ENCODE measurements at regions not wholly inside any gene's neighbourhood (a gene's known extent, or its start where the extent isn't known, plus 50 kb on each side); places are given as distances from the start of the nearest gene placed in this dataset.
"Not testable (repeated sequence)": the region's sequence is repeated elsewhere in the genome, so short reads cannot be mapped to it uniquely, and the experiment has no call there.

DNA sequence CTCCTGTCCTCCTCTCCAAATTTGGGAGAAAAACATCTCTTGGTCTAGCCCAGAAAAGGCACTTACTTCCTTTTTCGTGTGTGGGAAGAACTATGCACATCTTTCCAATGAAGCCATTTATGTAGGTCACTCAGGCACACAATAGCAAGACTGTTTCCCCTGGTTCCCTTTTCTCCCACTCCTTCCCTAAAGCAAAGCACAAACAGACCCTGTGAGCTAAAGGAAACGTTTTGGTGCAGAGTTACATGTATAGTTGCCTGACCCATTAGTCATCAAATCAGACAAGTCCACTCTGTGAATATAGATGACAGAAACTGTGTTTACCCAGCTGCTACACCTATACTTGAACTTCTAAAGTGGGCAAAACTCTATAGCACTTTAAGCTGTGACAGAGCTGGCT is 474.6 kb downstream of the COL12A1 start:
- Histone ChIP-seq H3K4me3 (ENCODE audit: low read length in 2 of 2) (no peak overlapping the region), H3K36me3 (ENCODE audit: control insufficient read depth in 1 of 2, insufficient read depth in 2 of 2, low read length in 1 of 2) (no peaks in the 10 kb centered on the region), H3K9me3 (ENCODE audit: control insufficient read depth, low read length) (peaks cover 2% of the 10 kb centered on the region), H3K27me3 (ENCODE audit: control insufficient read depth in 1 of 2, insufficient read depth in 2 of 2, low read length in 1 of 2) (no peaks in the 10 kb centered on the region), H3K4me1 (ENCODE audit: control insufficient read depth in 1 of 2, insufficient read depth in 2 of 2, low read length in 2 of 2) (no peaks in the 10 kb centered on the region), H3K27ac (ENCODE audit: low read depth in 1 of 2, low read length in 2 of 2) (no peak overlapping the region)
- intact Hi-C loops (cut with DNase I) = loop anchor here in 1 of 2 donors (10.0 kb wide), 1 partner anchor 474 kb away; the partner anchor contains the start of gene COL12A1
- DNase-seq = no peak
- 26 to 33% methylated on average over 2 of the region's 2 CpGs for WGBS, 2 donors
- ATAC-seq (ENCODE audit: low FRiP score) = no peak

- DNase-seq (no peak), ATAC-seq (ENCODE audit: low FRiP score) (no peak)
- 94 to 97% methylated on average over 1 of the region's 1 CpG for whole genome bisulfite sequencing, 2 donors
- Histone ChIP-seq H3K9me3 (ENCODE audit: control insufficient read depth, low read length) (peaks cover 1% of the 10 kb centered on the region), H3K36me3 (ENCODE audit: control insufficient read depth in 1 of 2, insufficient read depth in 2 of 2, low read length in 1 of 2) (no peaks in the 10 kb centered on the region), H3K4me1 (ENCODE audit: control insufficient read depth in 1 of 2, insufficient read depth in 2 of 2, low read length in 2 of 2) (no peaks in the 10 kb centered on the region), H3K4me3 (ENCODE audit: low read length in 2 of 2) (no peak overlapping the region), H3K27me3 (ENCODE audit: control insufficient read depth in 1 of 2, insufficient read depth in 2 of 2, low read length in 1 of 2) (no peaks in the 10 kb centered on the region), H3K27ac (ENCODE audit: low read depth in 1 of 2, low read length in 2 of 2) (no peak overlapping the region)
- intact Hi-C loops (cut with DNase I) = no loop called here
These were observed 484.9 kb downstream of the COL12A1 start for GRCh38 chr6:74720923-74721322.

- ATAC-seq (ENCODE audit: low FRiP score) (no peak), DNase-seq (no peak)
- no peaks in the 10 kb centered on the region for H3K27me3 ChIP-seq (ENCODE audit: control insufficient read depth in 1 of 2, insufficient read depth in 2 of 2, low read length in 1 of 2)
- peaks cover 1% of the 10 kb centered on the region for H3K9me3 ChIP-seq (ENCODE audit: control insufficient read depth, low read length)
- intact Hi-C loops (cut with DNase I) = no loop called here
- no peaks in the 10 kb centered on the region for H3K36me3 ChIP-seq (ENCODE audit: control insufficient read depth in 1 of 2, insufficient read depth in 2 of 2, low read length in 1 of 2)
- no peak overlapping the region for H3K4me3 ChIP-seq (ENCODE audit: low read length in 2 of 2)
- no peak overlapping the region for H3K27ac ChIP-seq (ENCODE audit: low read depth in 1 of 2, low read length in 2 of 2)
- H3K4me1 ChIP-seq (ENCODE audit: control insufficient read depth in 1 of 2, insufficient read depth in 2 of 2, low read length in 2 of 2) = no peaks in the 10 kb centered on the region
These were observed 488.3 kb downstream of the COL12A1 start for GRCh38 chr6:74717591-74717990.

- no peaks in the 10 kb centered on the region for H3K27me3 ChIP-seq (ENCODE audit: control insufficient read depth in 1 of 2, insufficient read depth in 2 of 2, low read length in 1 of 2)
- no peak for ATAC-seq (ENCODE audit: low FRiP score)
- 52 to 75% methylated on average over 1 of the region's 1 CpG for WGBS, 2 donors
- intact Hi-C loops (cut with DNase I) = no loop called here
- no peaks in the 10 kb centered on the region for H3K4me1 ChIP-seq (ENCODE audit: control insufficient read depth in 1 of 2, insufficient read depth in 2 of 2, low read length in 2 of 2)
- no peak overlapping the region for H3K27ac ChIP-seq (ENCODE audit: low read depth in 1 of 2, low read length in 2 of 2)
- no peaks in the 10 kb centered on the region for H3K36me3 ChIP-seq (ENCODE audit: control insufficient read depth in 1 of 2, insufficient read depth in 2 of 2, low read length in 1 of 2)
- H3K9me3 ChIP-seq (ENCODE audit: control insufficient read depth, low read length) = no peaks in the 10 kb centered on the region
- no peak overlapping the region for H3K4me3 ChIP-seq (ENCODE audit: low read length in 2 of 2)
- no peak for DNase-seq
These were observed 490.3 kb downstream of the COL12A1 start for GRCh38 chr6:74715355-74716085.

GRCh38 chr6:74713941-74714340 is 491.9 kb downstream of the COL12A1 start:
- Histone ChIP-seq H3K27ac (ENCODE audit: low read depth in 1 of 2, low read length in 2 of 2) (no peak overlapping the region), H3K4me1 (ENCODE audit: control insufficient read depth in 1 of 2, insufficient read depth in 2 of 2, low read length in 2 of 2) (no peaks in the 10 kb centered on the region), H3K9me3 (ENCODE audit: control insufficient read depth, low read length) (no peaks in the 10 kb centered on the region), H3K27me3 (ENCODE audit: control insufficient read depth in 1 of 2, insufficient read depth in 2 of 2, low read length in 1 of 2) (no peaks in the 10 kb centered on the region), H3K4me3 (ENCODE audit: low read length in 2 of 2) (no peak overlapping the region), H3K36me3 (ENCODE audit: control insufficient read depth in 1 of 2, insufficient read depth in 2 of 2, low read length in 1 of 2) (no peaks in the 10 kb centered on the region)
- ATAC-seq (ENCODE audit: low FRiP score) (no peak), DNase-seq (no peak)
- intact Hi-C loops (cut with DNase I) = no loop called here

GRCh38 chr6:74705451-74705850 is 500.4 kb downstream of the COL12A1 start:
- Histone ChIP-seq H3K4me1 (ENCODE audit: control insufficient read depth in 1 of 2, insufficient read depth in 2 of 2, low read length in 2 of 2) (no peaks in the 10 kb centered on the region), H3K9me3 (ENCODE audit: control insufficient read depth, low read length) (no peaks in the 10 kb centered on the region), H3K27ac (ENCODE audit: low read depth in 1 of 2, low read length in 2 of 2) (no peak overlapping the region), H3K36me3 (ENCODE audit: control insufficient read depth in 1 of 2, insufficient read depth in 2 of 2, low read length in 1 of 2) (no peaks in the 10 kb centered on the region), H3K4me3 (ENCODE audit: low read length in 2 of 2) (no peak overlapping the region), H3K27me3 (ENCODE audit: control insufficient read depth in 1 of 2, insufficient read depth in 2 of 2, low read length in 1 of 2) (no peaks in the 10 kb centered on the region)
- 72 to 82% methylated on average over 1 of the region's 1 CpG for WGBS, 2 donors
- DNase-seq = no peak
- no peak for ATAC-seq (ENCODE audit: low FRiP score)
- intact Hi-C loops (cut with DNase I) = no loop called here

- intact Hi-C loops (cut with DNase I); H3K9me3 ChIP-seq (ENCODE audit: control insufficient read depth, low read length); H3K36me3 ChIP-seq (ENCODE audit: control insufficient read depth in 1 of 2, insufficient read depth in 2 of 2, low read length in 1 of 2); ATAC-seq (ENCODE audit: low FRiP score); H3K4me1 ChIP-seq (ENCODE audit: control insufficient read depth in 1 of 2, insufficient read depth in 2 of 2, low read length in 2 of 2); H3K27me3 ChIP-seq (ENCODE audit: control insufficient read depth in 1 of 2, insufficient read depth in 2 of 2, low read length in 1 of 2); H3K4me3 ChIP-seq (ENCODE audit: low read length in 2 of 2); DNase-seq; H3K27ac ChIP-seq (ENCODE audit: low read depth in 1 of 2, low read length in 2 of 2): not testable (repeated sequence)
- 90% methylated on average over 7 of the region's 7 CpGs for WGBS, 2 donors
These were observed 501.3 kb downstream of the COL12A1 start for GRCh38 chr6:74704540-74704939.

DNA sequence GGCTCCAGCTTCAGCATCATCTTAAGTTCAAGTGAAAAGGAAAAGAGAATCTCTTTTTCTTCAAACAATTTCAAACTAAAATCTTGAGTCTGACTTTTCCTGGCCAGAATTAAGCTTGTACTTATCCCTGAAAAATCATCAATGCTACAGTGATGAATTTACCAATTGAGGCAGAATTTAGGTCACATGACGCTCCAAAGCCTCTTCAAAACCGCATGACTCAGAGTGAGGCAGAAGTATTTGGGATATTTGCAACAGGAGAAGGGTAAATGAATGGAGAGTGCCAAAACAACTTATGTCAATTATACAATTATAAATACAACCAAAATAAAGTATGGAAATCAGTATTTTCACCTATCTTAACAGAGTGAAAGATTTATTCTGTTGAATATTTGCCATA is 515.5 kb downstream of the COL12A1 start:
- H3K4me1 ChIP-seq (ENCODE audit: control insufficient read depth in 1 of 2, insufficient read depth in 2 of 2, low read length in 2 of 2) = no peaks in the 10 kb centered on the region
- H3K27ac ChIP-seq (ENCODE audit: low read depth in 1 of 2, low read length in 2 of 2) = no peak overlapping the region
- DNase-seq (no peak), ATAC-seq (ENCODE audit: low FRiP score) (no peak)
- intact Hi-C loops (cut with DNase I) = no loop called here
- no peaks in the 10 kb centered on the region for H3K27me3 ChIP-seq (ENCODE audit: control insufficient read depth in 1 of 2, insufficient read depth in 2 of 2, low read length in 1 of 2)
- H3K36me3 ChIP-seq (ENCODE audit: control insufficient read depth in 1 of 2, insufficient read depth in 2 of 2, low read length in 1 of 2) = no peaks in the 10 kb centered on the region
- H3K4me3 ChIP-seq (ENCODE audit: low read length in 2 of 2) = no peak overlapping the region
- H3K9me3 ChIP-seq (ENCODE audit: control insufficient read depth, low read length) = no peaks in the 10 kb centered on the region
- WGBS, 2 donors = 93 to 94% methylated on average over 2 of the region's 2 CpGs

GRCh38 chr6:74689601-74690000 is 516.3 kb downstream of the COL12A1 start:
- Histone ChIP-seq H3K4me1 (ENCODE audit: control insufficient read depth in 1 of 2, insufficient read depth in 2 of 2, low read length in 2 of 2) (no peaks in the 10 kb centered on the region), H3K36me3 (ENCODE audit: control insufficient read depth in 1 of 2, insufficient read depth in 2 of 2, low read length in 1 of 2) (no peaks in the 10 kb centered on the region), H3K27ac (ENCODE audit: low read depth in 1 of 2, low read length in 2 of 2) (no peak overlapping the region), H3K4me3 (ENCODE audit: low read length in 2 of 2) (no peak overlapping the region), H3K9me3 (ENCODE audit: control insufficient read depth, low read length) (no peaks in the 10 kb centered on the region), H3K27me3 (ENCODE audit: control insufficient read depth in 1 of 2, insufficient read depth in 2 of 2, low read length in 1 of 2) (no peaks in the 10 kb centered on the region)
- WGBS, 2 donors = 43 to 50% methylated on average over 2 of the region's 2 CpGs
- intact Hi-C loops (cut with DNase I) = no loop called here
- DNase-seq = no peak
- ATAC-seq (ENCODE audit: low FRiP score) = no peak

Data from aorta (tissue), 5 donors.